Endodermal cell (in vitro differentiated cells): ENCODE measurements at regions not wholly inside any gene's neighbourhood (a gene's known extent, or its start where the extent isn't known, plus 50 kb on each side); places are given as distances from the start of the nearest gene placed in this dataset.

Experiments used
- DNase-seq: peaks from one replicate; pipeline ENCODE4 v3.0.0-alpha.2; 2017
- H3K27ac ChIP-seq: 2 replicates; pipeline ENCODE4 v1.5.1; 2013; ENCODE audit warnings: mild to moderate bottlenecking, low read depth, low read length, moderate library complexity
- H3K27me3 ChIP-seq: 2 replicates; pipeline ENCODE4 v1.6.1; 2013; ENCODE audit warnings: mild to moderate bottlenecking, low read length, moderate library complexity; ENCODE audit not compliant: insufficient read depth, control insufficient read depth, poor library complexity, severe bottlenecking
- H3K36me3 ChIP-seq: 2 replicates; pipeline ENCODE4 v1.7.0; 2013; ENCODE audit warnings: mild to moderate bottlenecking, low read length, moderate library complexity; ENCODE audit not compliant: control insufficient read depth, insufficient read depth
- H3K4me1 ChIP-seq: one replicate; pipeline ENCODE4 v1.7.0; 2013; ENCODE audit warnings: low read length; ENCODE audit not compliant: control insufficient read depth, insufficient read depth
- H3K4me3 ChIP-seq: 2 replicates; pipeline ENCODE4 v1.5.1; 2013; ENCODE audit warnings: mild to moderate bottlenecking, low read length, moderate library complexity
- H3K9ac ChIP-seq: 2 replicates; pipeline ENCODE4 v1.6.1; 2013; ENCODE audit warnings: mild to moderate bottlenecking, low read length, moderate library complexity; ENCODE audit not compliant: poor library complexity, severe bottlenecking; ENCODE audit errors: extremely low read depth
- H3K9me3 ChIP-seq: 2 replicates; pipeline ENCODE4 v1.6.1; 2013; ENCODE audit warnings: mild to moderate bottlenecking, low read length, moderate library complexity; ENCODE audit not compliant: control insufficient read depth
- H3K27ac Mint-ChIP-seq: 2 replicates; pipeline ENCODE4 v1.8.0; 2020; ENCODE audit warnings: mixed read lengths
- H3K27me3 Mint-ChIP-seq: 2 replicates; pipeline ENCODE4 v1.8.0; 2021; ENCODE audit warnings: mild to moderate bottlenecking, mixed read lengths; ENCODE audit not compliant: insufficient read depth
- H3K36me3 Mint-ChIP-seq: 2 replicates; pipeline ENCODE4 v1.8.0; 2020; ENCODE audit warnings: low read depth, mixed read lengths
- H3K4me1 Mint-ChIP-seq: 2 replicates; pipeline ENCODE4 v1.8.0; 2020; ENCODE audit warnings: mixed read lengths
- H3K4me3 Mint-ChIP-seq: 2 replicates; pipeline ENCODE4 v1.8.0; 2020; ENCODE audit warnings: mild to moderate bottlenecking, moderate library complexity, mixed read lengths
- H3K9me3 Mint-ChIP-seq: 2 replicates; pipeline ENCODE4 v1.8.0; 2020; ENCODE audit warnings: mild to moderate bottlenecking, mixed read lengths
- CTCF ChIP-seq: fragments of 200-600 bp; sonication (generic); conservative IDR thresholded peaks from 2 replicates; pipeline ENCODE4 v1.5.0; 2021; ENCODE audit warnings: antibody characterized with exemption, mild to moderate bottlenecking
- WGBS, 2 experiments: methylation state at CpG; one replicate each; pipeline versions ENCODE4 v1.1.5 to v1.1.7; 2013; ENCODE audit warnings: missing lambda C conversion rate in 2 of 2, mixed read lengths in 1 of 2; ENCODE audit not compliant: insufficient coverage in 1 of 2, insufficient read length in 1 of 2; 5-methylcytosine and 5-hydroxymethylcytosine counted together

DNA sequence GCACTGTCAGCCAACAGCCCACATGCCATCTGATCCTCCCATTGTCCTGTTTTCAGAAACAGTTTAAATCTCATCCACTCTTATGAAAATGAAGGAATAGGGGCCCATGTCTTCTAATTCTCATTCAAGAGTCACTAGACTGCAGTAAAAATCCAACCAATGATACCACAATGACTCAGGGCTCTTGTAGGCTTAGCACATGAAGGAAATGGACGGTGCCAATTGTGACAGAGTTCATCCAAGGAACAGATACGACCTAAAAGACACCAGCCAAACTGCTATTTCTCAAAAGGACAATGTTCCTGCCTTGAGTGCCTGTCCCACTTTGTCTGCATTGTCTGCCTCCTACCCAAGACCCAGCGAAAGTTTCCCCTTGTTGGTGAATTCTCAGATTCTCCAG lies 204.8 kb upstream of the COX10 start:
- TF ChIP-seq CTCF: no peak
- Mint-ChIP-seq H3K27ac (no peak overlapping the region), H3K9me3 (peaks cover 20% of the 10 kb centered on the region), H3K36me3 (no peaks in the 10 kb centered on the region), H3K4me1 (peaks cover 5% of the 10 kb centered on the region), H3K27me3 (peaks cover 45% of the 10 kb centered on the region), H3K4me3 (no peak overlapping the region)
- Histone ChIP-seq H3K4me1 (peaks cover 4% of the 10 kb centered on the region), H3K27me3 (peaks cover 33% of the 10 kb centered on the region), H3K9me3 (peaks cover 9% of the 10 kb centered on the region), H3K27ac (peak overlapping the region; percentile 19), H3K9ac (no peak overlapping the region), H3K4me3 (no peak overlapping the region), H3K36me3 (no peaks in the 10 kb centered on the region)
- 92 to 95% methylated on average over 3 of the region's 3 CpGs for WGBS, 2 experiments
- DNase-seq: no peak

- no peak overlapping the region for H3K27ac Mint-ChIP-seq
- H3K9me3 Mint-ChIP-seq: peaks cover 13% of the 10 kb centered on the region
- TF ChIP-seq CTCF: no peak
- no peaks in the 10 kb centered on the region for H3K36me3 Mint-ChIP-seq
- H3K4me1 Mint-ChIP-seq: peaks cover 5% of the 10 kb centered on the region
- DNase-seq: no peak
- H3K4me1 ChIP-seq: peaks cover 4% of the 10 kb centered on the region
- H3K9ac ChIP-seq: no peak overlapping the region
- H3K27me3 ChIP-seq: peaks cover 44% of the 10 kb centered on the region
- peaks cover 9% of the 10 kb centered on the region for H3K9me3 ChIP-seq
- H3K4me3 ChIP-seq: no peak overlapping the region
- peaks cover 56% of the 10 kb centered on the region for H3K27me3 Mint-ChIP-seq
- no peaks in the 10 kb centered on the region for H3K36me3 ChIP-seq
- H3K4me3 Mint-ChIP-seq: no peak overlapping the region
- no peak overlapping the region for H3K27ac ChIP-seq
- 86 to 90% methylated on average over 1 to 2 of the region's 2 CpGs for WGBS, 2 experiments
Observed at GRCh38 chr17:13865650-13866049, 203.7 kb upstream of the COX10 start.

DNA sequence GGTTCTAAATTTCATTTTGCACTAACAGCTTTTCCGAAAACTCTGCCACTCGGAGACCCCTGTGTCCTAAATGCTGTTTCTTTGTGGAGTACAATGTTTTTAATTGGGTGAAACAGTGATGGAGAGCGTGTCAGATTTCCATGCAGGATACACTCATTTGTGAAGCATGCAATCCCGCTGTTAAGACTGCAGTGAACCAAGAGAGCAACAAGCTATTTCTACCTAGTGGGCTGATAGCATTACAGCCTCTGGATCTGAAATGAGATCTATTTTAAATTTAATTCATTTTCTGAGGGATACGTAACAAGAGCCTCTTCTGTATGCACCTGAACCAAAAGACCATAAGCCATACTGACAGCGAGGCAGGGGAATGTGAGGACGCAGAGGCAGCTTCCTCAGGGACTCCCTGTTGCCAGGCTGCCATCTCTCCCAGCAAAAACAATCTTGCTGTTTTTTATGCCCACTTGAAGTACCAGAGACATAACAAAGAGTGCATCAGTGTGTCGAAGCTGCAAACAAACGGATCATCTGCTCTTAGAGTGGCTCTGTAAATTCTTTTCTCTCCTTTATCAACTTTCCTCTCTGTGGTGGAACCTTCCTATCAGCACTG lies 199.9 kb upstream of the COX10 start:
- no peak overlapping the region for H3K4me3 ChIP-seq
- Mint-ChIP-seq H3K9me3 (peaks cover 5% of the 10 kb centered on the region), H3K4me1 (peaks cover under 1% of the 10 kb centered on the region), H3K27me3 (peaks cover 82% of the 10 kb centered on the region), H3K4me3 (no peak overlapping the region), H3K27ac (no peak overlapping the region), H3K36me3 (no peaks in the 10 kb centered on the region)
- DNase-seq: no peak
- H3K36me3 ChIP-seq: no peaks in the 10 kb centered on the region
- no peak overlapping the region for H3K9ac ChIP-seq
- H3K27ac ChIP-seq: peak overlapping the region; percentile 64
- TF ChIP-seq CTCF: no peak
- 68 to 88% methylated on average over 8 to 9 of the region's 9 CpGs for WGBS, 2 experiments
- peaks cover 77% of the 10 kb centered on the region for H3K27me3 ChIP-seq
- no peaks in the 10 kb centered on the region for H3K4me1 ChIP-seq
- peaks cover 16% of the 10 kb centered on the region for H3K9me3 ChIP-seq
